VCaP (cell line): ENCODE measurements at regions not wholly inside any gene's neighbourhood (a gene's known extent, or its start where the extent isn't known, plus 50 kb on each side); places are given as distances from the start of the nearest gene placed in this dataset.

Source experiments
- H3K27ac ChIP-seq: fragments of 450-650 bp; 2 replicates; pipeline ENCODE4 v1.5.1; 2017
- CTCF ChIP-seq: fragments of 450-650 bp; conservative IDR thresholded peaks from 2 replicates; pipeline ENCODE4 v1.5.1; 2017; ENCODE audit warnings: mild to moderate bottlenecking, moderate library complexity

GRCh38 chr4:178068136-178068535 is 625.9 kb upstream of the AGA start:
- no peak overlapping the region for H3K27ac ChIP-seq
- TF ChIP-seq CTCF = no peak

DNA sequence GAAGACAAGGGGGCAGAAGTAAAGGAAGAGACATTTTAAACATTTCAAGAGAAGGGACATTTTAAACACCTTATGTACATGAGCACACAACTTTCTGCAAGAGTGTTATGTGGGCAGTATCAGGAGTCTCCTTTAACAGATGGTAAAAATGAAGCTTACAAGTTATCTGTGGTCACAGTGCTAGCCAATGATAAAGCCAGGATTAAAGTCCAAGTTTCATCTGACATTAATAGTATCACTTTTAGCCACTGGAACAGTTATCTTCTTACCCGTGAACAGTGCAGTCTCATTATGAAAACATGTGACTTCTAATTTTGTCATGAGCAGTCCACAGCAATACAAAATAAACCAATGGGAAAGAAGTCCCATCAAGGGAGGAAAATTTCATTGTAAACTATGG is 627.9 kb upstream of the AGA start:
- no peak for TF ChIP-seq CTCF
- H3K27ac ChIP-seq = no peak overlapping the region

- no peak overlapping the region for H3K27ac ChIP-seq
- TF ChIP-seq CTCF = no peak
Measured at GRCh38 chr4:178080312-178080711, 638.1 kb upstream of the AGA start.

- no peak for TF ChIP-seq CTCF
- no peak overlapping the region for H3K27ac ChIP-seq
Measured at GRCh38 chr4:178081176-178081575, 638.9 kb upstream of the AGA start.

- no peak for TF ChIP-seq CTCF
- no peak overlapping the region for H3K27ac ChIP-seq
Measured at GRCh38 chr4:178081896-178082295, 639.7 kb upstream of the AGA start.

DNA sequence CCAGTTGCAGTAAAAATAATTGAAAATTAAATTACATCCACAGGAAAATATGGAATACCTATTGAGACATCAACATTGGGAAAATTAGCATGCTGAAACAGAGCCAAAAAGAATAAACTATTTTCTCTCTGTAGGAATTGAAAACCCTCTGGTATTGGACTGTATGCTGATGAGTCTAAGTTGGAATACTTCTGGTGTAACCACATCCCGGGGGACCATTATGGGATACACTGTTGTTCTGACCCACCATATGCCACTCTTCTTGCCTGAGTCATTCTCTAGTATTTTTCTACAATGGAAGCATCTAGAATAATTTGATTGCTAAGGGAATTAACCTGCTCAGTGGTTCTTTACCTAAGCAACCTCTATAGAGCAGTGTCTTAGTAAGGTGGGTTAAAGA is 640.7 kb upstream of the AGA start:
- TF ChIP-seq CTCF = no peak

DNA sequence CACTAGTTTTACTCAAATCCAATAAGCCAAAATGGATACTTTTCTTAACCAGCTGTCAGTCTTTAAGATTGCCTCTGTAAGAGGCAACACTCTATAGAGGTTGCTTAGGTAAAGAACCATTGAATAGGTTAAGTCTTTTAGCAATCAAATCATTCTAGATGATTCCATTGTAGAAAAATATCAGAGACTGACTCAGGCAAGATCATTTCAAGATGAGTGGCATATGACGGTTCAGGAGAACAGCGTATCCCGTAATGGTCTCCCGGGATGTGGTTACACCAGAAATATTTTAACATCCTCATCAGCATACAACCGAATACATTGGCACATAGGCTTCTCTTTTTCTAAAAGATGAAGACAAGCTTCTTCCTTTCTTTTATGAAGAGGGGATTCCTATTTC is 641.7 kb upstream of the AGA start:
- TF ChIP-seq CTCF = no peak
- no peak overlapping the region for H3K27ac ChIP-seq

More for the DNA sequence above, 640.7 kb upstream of the AGA start:
- no peak overlapping the region for H3K27ac ChIP-seq

DNA sequence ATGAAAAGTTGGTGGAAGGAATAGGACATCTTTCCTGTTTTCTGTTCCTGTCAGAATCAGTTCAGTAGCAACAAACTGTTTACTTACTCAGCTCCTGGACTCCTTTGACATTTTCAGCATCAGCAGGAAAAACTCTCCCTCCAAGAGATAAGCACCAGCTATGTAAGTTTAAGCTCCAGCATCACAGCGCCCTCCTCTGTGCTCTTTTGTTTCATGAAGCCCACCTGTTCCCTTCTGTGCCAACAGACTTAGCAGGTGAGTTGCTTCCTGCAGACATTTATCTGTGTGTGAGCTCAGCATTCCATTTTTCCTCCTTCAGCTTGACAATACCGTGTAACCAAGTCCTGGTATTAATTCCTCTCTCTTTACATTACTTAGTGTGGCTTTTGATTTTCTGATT is 644.1 kb upstream of the AGA start:
- peak; percentile 23; the same call in 1 of the 2 replicates for TF ChIP-seq CTCF
- H3K27ac ChIP-seq = no peak overlapping the region
